Testis (tissue), 2 donors: ENCODE measurements at regions not wholly inside any gene's neighbourhood (a gene's known extent, or its start where the extent isn't known, plus 50 kb on each side); places are given as distances from the start of the nearest gene placed in this dataset.

ENCODE experiments used
- POLR2A ChIP-seq: fragments of 450-650 bp; IDR thresholded peaks from one replicate; pipeline ENCODE4 v1.6.1; 2017; ENCODE audit warnings: antibody characterized with exemption, mild to moderate bottlenecking, moderate library complexity
- TF ChIP-seq, protein P1 (sequence below), 3 experiments: fragments of 450-650 bp in 2 of 3; fragments of 200-600 bp in 1 of 3; sonication (generic) in 1 of 3; IDR thresholded peaks; one replicate each; pipeline ENCODE4 v1.5.1; 2016 to 2019; ENCODE audit warnings: antibody characterized with exemption in 3 of 3, mild to moderate bottlenecking in 2 of 3, moderate library complexity in 1 of 3

GRCh38 chr3:105065895-105066839, 300.5 kb upstream of the ALCAM start:
- TF ChIP-seq, protein P1, sequence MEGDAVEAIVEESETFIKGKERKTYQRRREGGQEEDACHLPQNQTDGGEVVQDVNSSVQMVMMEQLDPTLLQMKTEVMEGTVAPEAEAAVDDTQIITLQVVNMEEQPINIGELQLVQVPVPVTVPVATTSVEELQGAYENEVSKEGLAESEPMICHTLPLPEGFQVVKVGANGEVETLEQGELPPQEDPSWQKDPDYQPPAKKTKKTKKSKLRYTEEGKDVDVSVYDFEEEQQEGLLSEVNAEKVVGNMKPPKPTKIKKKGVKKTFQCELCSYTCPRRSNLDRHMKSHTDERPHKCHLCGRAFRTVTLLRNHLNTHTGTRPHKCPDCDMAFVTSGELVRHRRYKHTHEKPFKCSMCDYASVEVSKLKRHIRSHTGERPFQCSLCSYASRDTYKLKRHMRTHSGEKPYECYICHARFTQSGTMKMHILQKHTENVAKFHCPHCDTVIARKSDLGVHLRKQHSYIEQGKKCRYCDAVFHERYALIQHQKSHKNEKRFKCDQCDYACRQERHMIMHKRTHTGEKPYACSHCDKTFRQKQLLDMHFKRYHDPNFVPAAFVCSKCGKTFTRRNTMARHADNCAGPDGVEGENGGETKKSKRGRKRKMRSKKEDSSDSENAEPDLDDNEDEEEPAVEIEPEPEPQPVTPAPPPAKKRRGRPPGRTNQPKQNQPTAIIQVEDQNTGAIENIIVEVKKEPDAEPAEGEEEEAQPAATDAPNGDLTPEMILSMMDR (IDR thresholded peaks at IDR 0.05) = no peak
- TF ChIP-seq POLR2A = no peak
